ENCODE measurements at regions not wholly inside any gene's neighbourhood (a gene's known extent, or its start where the extent isn't known, plus 50 kb on each side); places are given as distances from the start of the nearest gene placed in this dataset.

DNA sequence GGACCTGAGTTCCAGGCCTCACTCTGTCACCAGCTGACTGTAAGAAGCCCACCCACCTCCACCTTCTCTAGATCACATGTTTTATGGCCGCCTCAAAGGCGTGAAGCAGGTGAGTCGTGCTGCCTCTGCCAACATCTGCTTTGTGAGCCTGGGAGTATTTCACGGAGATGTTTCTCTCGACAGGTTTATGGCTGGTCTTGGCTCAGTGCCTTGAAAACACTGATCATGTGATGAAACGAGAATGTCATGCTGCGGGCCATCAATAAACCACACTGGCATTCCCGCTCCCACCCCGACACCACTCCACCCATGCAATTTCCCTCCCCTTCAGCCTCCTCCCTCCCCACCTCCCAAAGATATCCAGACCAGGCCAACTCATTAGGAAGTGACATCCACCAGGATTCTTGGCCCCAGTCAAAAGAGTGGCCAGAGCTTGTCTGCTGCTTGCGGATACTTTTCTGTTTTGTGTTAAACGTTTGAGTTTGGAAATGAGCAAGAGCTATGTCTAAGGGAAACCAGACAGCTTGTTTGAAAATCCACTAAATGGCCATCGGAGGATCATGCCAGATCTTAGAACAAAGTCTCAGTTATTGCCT lies 53.8 kb upstream of the NTF3 start:
- TF ChIP-seq, protein P1, sequence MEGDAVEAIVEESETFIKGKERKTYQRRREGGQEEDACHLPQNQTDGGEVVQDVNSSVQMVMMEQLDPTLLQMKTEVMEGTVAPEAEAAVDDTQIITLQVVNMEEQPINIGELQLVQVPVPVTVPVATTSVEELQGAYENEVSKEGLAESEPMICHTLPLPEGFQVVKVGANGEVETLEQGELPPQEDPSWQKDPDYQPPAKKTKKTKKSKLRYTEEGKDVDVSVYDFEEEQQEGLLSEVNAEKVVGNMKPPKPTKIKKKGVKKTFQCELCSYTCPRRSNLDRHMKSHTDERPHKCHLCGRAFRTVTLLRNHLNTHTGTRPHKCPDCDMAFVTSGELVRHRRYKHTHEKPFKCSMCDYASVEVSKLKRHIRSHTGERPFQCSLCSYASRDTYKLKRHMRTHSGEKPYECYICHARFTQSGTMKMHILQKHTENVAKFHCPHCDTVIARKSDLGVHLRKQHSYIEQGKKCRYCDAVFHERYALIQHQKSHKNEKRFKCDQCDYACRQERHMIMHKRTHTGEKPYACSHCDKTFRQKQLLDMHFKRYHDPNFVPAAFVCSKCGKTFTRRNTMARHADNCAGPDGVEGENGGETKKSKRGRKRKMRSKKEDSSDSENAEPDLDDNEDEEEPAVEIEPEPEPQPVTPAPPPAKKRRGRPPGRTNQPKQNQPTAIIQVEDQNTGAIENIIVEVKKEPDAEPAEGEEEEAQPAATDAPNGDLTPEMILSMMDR (IDR thresholded peaks at IDR 0.05): no peak
- TF ChIP-seq ZFX (IDR thresholded peaks at IDR 0.05; ENCODE audit: borderline replicate concordance): no peak
